Calu3 (cell line): ENCODE measurements at regions not wholly inside any gene's neighbourhood (a gene's known extent, or its start where the extent isn't known, plus 50 kb on each side); places are given as distances from the start of the nearest gene placed in this dataset.

ENCODE experiments used
- BruUV-seq: library from RNA; stranded (reverse); fragments of 400-500 nt; replicated peaks from 2 replicates; lab custom pipeline; 2021; lab: Mats Ljungman, UMichigan
- CTCF ChIA-PET: fragments of 300-600 bp; sonication (Branson Sonifier 250); formaldehyde crosslinking; loops from one replicate; lab custom pipeline; 2022; ENCODE audit warnings: antibody characterized with exemption; lab: Charles Lee
- DNase-seq: peaks from one replicate; pipeline ENCODE4 v3.0.0; 2022
- H3K27ac Mint-ChIP-seq: one replicate; pipeline ENCODE4 v1.8.0; 2022; ENCODE audit warnings: mixed read lengths; ENCODE audit not compliant: unreplicated experiment
- H3K27me3 Mint-ChIP-seq: one replicate; pipeline ENCODE4 v1.8.0; 2022; ENCODE audit warnings: mixed read lengths; ENCODE audit not compliant: unreplicated experiment
- H3K36me3 Mint-ChIP-seq: one replicate; pipeline ENCODE4 v1.8.0; 2022; ENCODE audit warnings: mild to moderate bottlenecking, moderate library complexity, mixed read lengths; ENCODE audit not compliant: insufficient read depth, unreplicated experiment
- H3K4me1 Mint-ChIP-seq: one replicate; pipeline ENCODE4 v1.8.0; 2022; ENCODE audit warnings: mild to moderate bottlenecking, low read depth, mixed read lengths; ENCODE audit not compliant: unreplicated experiment
- H3K4me3 Mint-ChIP-seq: one replicate; pipeline ENCODE4 v1.8.0; 2022; ENCODE audit warnings: mild to moderate bottlenecking, low read depth, moderate library complexity, mixed read lengths; ENCODE audit not compliant: unreplicated experiment
- H3K9me3 Mint-ChIP-seq: one replicate; pipeline ENCODE4 v1.8.0; 2022; ENCODE audit warnings: low read depth, mixed read lengths; ENCODE audit not compliant: unreplicated experiment
- intact Hi-C: fragments of 100-400 bp; cut with micrococcal nuclease; formaldehyde crosslinking; loops from one replicate; pipeline ENCODE4 v1.10.0; 2022; ENCODE audit not compliant: unreplicated experiment
- TF ChIP-seq, protein P1 (sequence below): fragments of 200-600 bp; IDR thresholded peaks from one replicate; pipeline ENCODE4 v1.8.0; 2022; ENCODE audit warnings: antibody characterized with exemption; ENCODE audit not compliant: unreplicated experiment

DNA sequence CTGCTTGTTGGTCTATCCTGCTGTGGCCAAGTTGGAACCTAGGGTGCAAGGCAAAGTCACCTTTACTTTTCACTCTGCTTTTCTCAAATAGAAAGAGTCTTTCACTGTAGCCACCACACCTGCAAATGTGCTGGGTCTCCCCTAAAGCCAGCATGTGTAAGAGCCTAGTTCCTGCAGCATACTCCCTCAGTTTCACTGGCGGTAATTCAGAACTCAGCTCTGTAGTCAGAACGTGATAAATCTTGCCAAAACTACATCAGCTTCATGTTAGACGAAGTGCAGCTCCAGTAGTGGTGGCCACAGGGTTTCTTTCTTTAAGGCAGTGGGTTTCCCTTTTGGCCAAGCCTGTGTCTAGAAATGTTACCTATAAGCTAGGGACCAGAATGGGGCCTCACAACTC, 72.0 kb upstream of the HMGCLL1 start:
- Mint-ChIP-seq H3K4me1 (no peaks in the 10 kb centered on the region), H3K36me3 (no peaks in the 10 kb centered on the region), H3K27me3 (no peaks in the 10 kb centered on the region), H3K4me3 (no peak overlapping the region), H3K27ac (no peak overlapping the region), H3K9me3 (no peaks in the 10 kb centered on the region)
- BruUV-seq = no TSS peak
- CTCF ChIA-PET = no interaction called here
- intact Hi-C loops = no loop called here
- DNase-seq = no peak
- TF ChIP-seq, protein P1, sequence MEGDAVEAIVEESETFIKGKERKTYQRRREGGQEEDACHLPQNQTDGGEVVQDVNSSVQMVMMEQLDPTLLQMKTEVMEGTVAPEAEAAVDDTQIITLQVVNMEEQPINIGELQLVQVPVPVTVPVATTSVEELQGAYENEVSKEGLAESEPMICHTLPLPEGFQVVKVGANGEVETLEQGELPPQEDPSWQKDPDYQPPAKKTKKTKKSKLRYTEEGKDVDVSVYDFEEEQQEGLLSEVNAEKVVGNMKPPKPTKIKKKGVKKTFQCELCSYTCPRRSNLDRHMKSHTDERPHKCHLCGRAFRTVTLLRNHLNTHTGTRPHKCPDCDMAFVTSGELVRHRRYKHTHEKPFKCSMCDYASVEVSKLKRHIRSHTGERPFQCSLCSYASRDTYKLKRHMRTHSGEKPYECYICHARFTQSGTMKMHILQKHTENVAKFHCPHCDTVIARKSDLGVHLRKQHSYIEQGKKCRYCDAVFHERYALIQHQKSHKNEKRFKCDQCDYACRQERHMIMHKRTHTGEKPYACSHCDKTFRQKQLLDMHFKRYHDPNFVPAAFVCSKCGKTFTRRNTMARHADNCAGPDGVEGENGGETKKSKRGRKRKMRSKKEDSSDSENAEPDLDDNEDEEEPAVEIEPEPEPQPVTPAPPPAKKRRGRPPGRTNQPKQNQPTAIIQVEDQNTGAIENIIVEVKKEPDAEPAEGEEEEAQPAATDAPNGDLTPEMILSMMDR = no peak

DNA sequence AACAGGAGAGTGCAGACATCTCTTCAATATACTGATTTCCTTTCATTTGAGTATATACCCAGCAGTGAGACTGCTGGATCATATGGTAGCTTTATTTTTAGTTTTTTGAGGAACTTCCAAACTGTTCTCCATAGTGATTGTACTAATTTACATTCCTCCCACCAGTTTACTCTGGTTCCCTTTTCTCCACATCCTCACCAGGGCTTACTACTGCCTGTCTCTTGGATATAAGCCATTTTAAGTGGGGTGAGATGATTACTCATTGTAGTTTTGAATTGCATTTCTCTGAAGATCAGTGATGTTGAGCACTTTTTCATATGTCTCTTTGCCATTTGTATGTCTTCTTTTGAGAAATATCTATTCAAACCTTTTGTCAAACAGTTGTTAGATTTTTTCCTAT, 64.9 kb upstream of the HMGCLL1 start:
- intact Hi-C loops = no loop called here
- no peak overlapping the region for H3K27ac Mint-ChIP-seq
- TF ChIP-seq, protein P1 = no peak
- H3K4me3 Mint-ChIP-seq = no peak overlapping the region
- H3K9me3 Mint-ChIP-seq = no peaks in the 10 kb centered on the region
- no peaks in the 10 kb centered on the region for H3K36me3 Mint-ChIP-seq
- H3K4me1 Mint-ChIP-seq = no peaks in the 10 kb centered on the region
- H3K27me3 Mint-ChIP-seq = no peaks in the 10 kb centered on the region
- no peak for DNase-seq
- BruUV-seq = no TSS peak
- CTCF ChIA-PET = no interaction called here

DNA sequence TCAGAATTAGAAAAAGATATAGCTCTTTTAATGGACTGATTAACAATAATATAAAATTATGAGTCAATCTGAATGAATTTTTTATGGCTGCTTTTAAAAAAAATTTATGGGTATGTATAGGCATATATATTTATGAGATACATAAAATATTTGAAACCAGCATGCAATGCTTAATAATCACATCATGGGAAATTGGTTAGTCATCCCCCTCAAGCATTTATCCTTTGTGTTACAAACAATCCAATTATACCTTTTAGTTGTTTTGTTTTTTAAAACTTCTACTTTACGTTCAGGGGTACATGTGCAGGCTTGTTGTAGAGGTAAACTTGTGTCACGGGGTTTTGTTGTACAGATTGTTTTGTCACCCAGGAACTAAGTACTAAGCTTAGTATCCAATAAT, 63.4 kb upstream of the HMGCLL1 start:
- TF ChIP-seq, protein P1 = no peak
- Mint-ChIP-seq H3K9me3 (no peaks in the 10 kb centered on the region), H3K36me3 (no peaks in the 10 kb centered on the region), H3K27ac (no peak overlapping the region), H3K27me3 (no peaks in the 10 kb centered on the region), H3K4me1 (no peaks in the 10 kb centered on the region), H3K4me3 (no peak overlapping the region)
- intact Hi-C loops = no loop called here
- BruUV-seq = no TSS peak
- DNase-seq = no peak
- CTCF ChIA-PET = no interaction called here

DNA sequence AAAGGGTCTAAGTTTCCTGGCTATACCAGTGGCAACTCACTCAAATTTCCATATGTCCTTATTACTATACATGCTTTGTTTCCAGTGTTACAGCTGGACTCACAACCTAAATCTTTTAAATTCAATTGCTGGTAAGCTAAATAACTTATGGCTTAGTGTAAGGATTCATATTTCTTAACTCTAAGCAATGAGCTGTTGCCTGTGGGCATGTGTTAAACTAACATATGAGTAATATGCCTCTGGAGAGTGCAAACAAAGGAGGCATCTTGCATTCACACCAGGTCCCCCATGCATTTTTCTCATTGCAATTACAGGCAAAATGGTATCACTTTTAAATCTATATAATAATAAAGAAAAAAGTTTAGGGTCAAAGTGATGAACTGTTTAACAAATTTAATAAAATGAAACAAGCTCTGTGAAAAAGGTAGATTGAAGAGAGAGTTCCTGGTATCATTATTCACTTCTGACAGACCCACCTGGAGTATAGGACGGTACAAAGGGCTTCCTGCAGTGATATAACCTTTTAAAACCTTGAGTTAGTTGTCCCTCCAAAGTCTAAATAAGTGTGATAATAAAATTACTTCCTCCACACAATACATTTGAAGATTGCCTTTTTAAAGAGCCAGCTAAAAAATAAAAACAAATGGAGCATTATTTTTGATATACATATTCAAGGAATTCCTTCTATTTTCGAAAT, 57.6 kb upstream of the HMGCLL1 start:
- Mint-ChIP-seq H3K36me3 (no peaks in the 10 kb centered on the region), H3K27me3 (no peaks in the 10 kb centered on the region), H3K9me3 (no peaks in the 10 kb centered on the region), H3K4me1 (no peaks in the 10 kb centered on the region), H3K4me3 (no peak overlapping the region), H3K27ac (no peak overlapping the region)
- CTCF ChIA-PET = no interaction called here
- intact Hi-C loops = no loop called here
- no TSS peak for BruUV-seq
- no peak for DNase-seq
- TF ChIP-seq, protein P1 = no peak
